Kidney (tissue), 13 donors: ENCODE measurements at regions not wholly inside any gene's neighbourhood (a gene's known extent, or its start where the extent isn't known, plus 50 kb on each side); places are given as distances from the start of the nearest gene placed in this dataset.

Experiments used
- DNase-seq, 5 donors: peaks; one replicate each; pipeline ENCODE4 v3.0.0-alpha.2; 2013 to 2020
- FAIRE-seq: peaks from 2 replicates; lab custom pipeline; 2012; peaks lifted over from hg19 to GRCh38; lab: Jason Lieb, UNC
- H3K27ac ChIP-seq, 2 donors: one replicate each; pipeline ENCODE4 v1.7.0; 2013; ENCODE audit warnings: low read depth in 2 of 2, low read length in 2 of 2, inconsistent platforms in 1 of 2
- H3K27me3 ChIP-seq: one replicate; pipeline ENCODE4 v1.7.1; 2013; ENCODE audit warnings: low read length, inconsistent platforms; ENCODE audit not compliant: control insufficient read depth, insufficient read depth
- H3K36me3 ChIP-seq, 3 donors: one replicate each; pipeline versions ENCODE4 v1.7.0 to v1.7.1; 2013; ENCODE audit warnings: low read length in 3 of 3, control low read depth in 1 of 3, inconsistent platforms in 1 of 3; ENCODE audit not compliant: insufficient read depth in 3 of 3, control insufficient read depth in 2 of 3
- H3K4me1 ChIP-seq, 3 donors: one replicate each; pipeline versions ENCODE4 v1.7.0 to v1.7.1; 2013; ENCODE audit warnings: low read length in 3 of 3, inconsistent platforms in 1 of 3, low read depth in 1 of 3; ENCODE audit not compliant: control insufficient read depth in 2 of 3, insufficient read depth in 2 of 3
- H3K4me3 ChIP-seq, 3 donors: one replicate each; pipeline versions ENCODE4 v1.7.0 to v1.8.1; 2013; ENCODE audit warnings: low read length in 3 of 3, control low read depth in 1 of 3, inconsistent platforms in 1 of 3
- H3K9ac ChIP-seq, 3 donors: one replicate each; pipeline versions ENCODE4 v1.7.0 to v1.7.1; 2013; ENCODE audit warnings: low read length in 3 of 3, control low read depth in 1 of 3, inconsistent platforms in 1 of 3
- H3K9me3 ChIP-seq, 3 donors: one replicate each; pipeline versions ENCODE4 v1.7.0 to v1.7.1; 2013; ENCODE audit warnings: low read length in 3 of 3, control low read depth in 1 of 3, inconsistent platforms in 1 of 3; ENCODE audit not compliant: control insufficient read depth in 2 of 3, insufficient read depth in 1 of 3
- CTCF ChIP-seq: IDR thresholded peaks from 3 replicates; pipeline ENCODE4 v1.5.1; 2012; ENCODE audit warnings: mild to moderate bottlenecking, moderate library complexity, borderline replicate concordance; ENCODE audit not compliant: insufficient read depth; ENCODE audit errors: extremely low read depth
- intact Hi-C: fragments of 100-400 bp; cut with DNase I; formaldehyde crosslinking; loops from one replicate; pipeline ENCODE4 v1.11.1; 2022
- donor health status: control.
- donor health status: control.
- donor health status: control.
- donor health status: control.
- donor health status: control.
- donor health status: DM: yes; HTN: yes; CAD: no.
- donor health status: Normal renal cell carcinoma (clear cell type).

GRCh38 chr15:96023081-96023480, 307.4 kb upstream of the NR2F2 start:
- H3K36me3 ChIP-seq: no peaks in the 10 kb centered on the region
- H3K4me1 ChIP-seq: no peaks in the 10 kb centered on the region
- no peaks in the 10 kb centered on the region for H3K9me3 ChIP-seq
- intact Hi-C loops: no loop called here
- no peak for TF ChIP-seq CTCF
- DNase-seq (no peak), FAIRE-seq (no peak)
- H3K27me3 ChIP-seq: no peaks in the 10 kb centered on the region
- no peak overlapping the region for H3K9ac ChIP-seq
- H3K27ac ChIP-seq: no peak overlapping the region
- no peak overlapping the region for H3K4me3 ChIP-seq

- FAIRE-seq: no peak
- TF ChIP-seq CTCF: no peak
These were observed 303.0 kb upstream of the NR2F2 start for GRCh38 chr15:96027501-96027900.

GRCh38 chr15:96028620-96029019, 301.9 kb upstream of the NR2F2 start:
- Histone ChIP-seq H3K36me3 (no peaks in the 10 kb centered on the region), H3K9me3 (no peaks in the 10 kb centered on the region), H3K4me1 (no peaks in the 10 kb centered on the region), H3K27me3 (no peaks in the 10 kb centered on the region), H3K4me3 (no peak overlapping the region), H3K9ac (no peak overlapping the region), H3K27ac (no peak overlapping the region)
- no peak for TF ChIP-seq CTCF
- no peak for DNase-seq
- intact Hi-C loops: no loop called here
- FAIRE-seq: no peak

More at GRCh38 chr15:96027501-96027900, 303.0 kb upstream of the NR2F2 start:
- H3K4me1 ChIP-seq: no peaks in the 10 kb centered on the region
- no peak for DNase-seq
- H3K36me3 ChIP-seq: no peaks in the 10 kb centered on the region
- H3K9me3 ChIP-seq: no peaks in the 10 kb centered on the region
- intact Hi-C loops: no loop called here
- no peaks in the 10 kb centered on the region for H3K27me3 ChIP-seq
- H3K9ac ChIP-seq: no peak overlapping the region
- no peak overlapping the region for H3K4me3 ChIP-seq
- H3K27ac ChIP-seq: no peak overlapping the region

- Histone ChIP-seq H3K4me1 (no peaks in the 10 kb centered on the region), H3K27ac (no peak overlapping the region), H3K27me3 (no peaks in the 10 kb centered on the region), H3K9me3 (no peaks in the 10 kb centered on the region), H3K4me3 (no peak overlapping the region), H3K9ac (no peak overlapping the region), H3K36me3 (no peaks in the 10 kb centered on the region)
- no peak for FAIRE-seq
- DNase-seq: no peak
- no peak for TF ChIP-seq CTCF
- intact Hi-C loops: no loop called here
These were observed 301.3 kb upstream of the NR2F2 start for GRCh38 chr15:96029172-96029571.
